Trophoblast cell (in vitro differentiated cells and primary cell): ENCODE measurements at regions not wholly inside any gene's neighbourhood (a gene's known extent, or its start where the extent isn't known, plus 50 kb on each side); places are given as distances from the start of the nearest gene placed in this dataset.

Source experiments
- DNase-seq, 2 donors: peaks; one replicate each; pipeline ENCODE4 v3.0.0-alpha.2; 2016
- H2AFZ ChIP-seq: 2 replicates; pipeline ENCODE4 v1.6.1; 2013; ENCODE audit warnings: low read length, moderate library complexity, mild to moderate bottlenecking; ENCODE audit not compliant: insufficient read depth, poor library complexity
- H2AK5ac ChIP-seq: 2 replicates; pipeline ENCODE4 v1.6.1; 2013; ENCODE audit warnings: mild to moderate bottlenecking, low read length
- H2BK120ac ChIP-seq: 2 replicates; pipeline ENCODE4 v1.6.1; 2013; ENCODE audit warnings: low read length, mild to moderate bottlenecking, moderate library complexity; ENCODE audit not compliant: insufficient read depth, poor library complexity
- H2BK12ac ChIP-seq: 2 replicates; pipeline ENCODE4 v1.6.1; 2013; ENCODE audit warnings: mild to moderate bottlenecking, low read length, moderate library complexity
- H2BK5ac ChIP-seq: 2 replicates; pipeline ENCODE4 v1.6.1; 2013; ENCODE audit warnings: low read length, low read depth, moderate library complexity, mild to moderate bottlenecking; ENCODE audit not compliant: poor library complexity
- H3K14ac ChIP-seq: 2 replicates; pipeline ENCODE4 v1.6.1; 2013; ENCODE audit warnings: mild to moderate bottlenecking, low read length
- H3K18ac ChIP-seq: 2 replicates; pipeline ENCODE4 v1.6.1; 2013; ENCODE audit warnings: mild to moderate bottlenecking, low read length
- H3K23ac ChIP-seq: 2 replicates; pipeline ENCODE4 v1.6.1; 2013; ENCODE audit warnings: low read length
- H3K27ac ChIP-seq: 2 replicates; pipeline ENCODE4 v1.5.1; 2013; ENCODE audit warnings: low read depth, mild to moderate bottlenecking, inconsistent platforms, low read length, moderate library complexity
- H3K27me3 ChIP-seq: 2 replicates; pipeline ENCODE4 v1.6.1; 2013; ENCODE audit warnings: inconsistent platforms, mild to moderate bottlenecking, low read length, moderate library complexity; ENCODE audit not compliant: insufficient read depth
- H3K36me3 ChIP-seq, 2 experiments: 1 replicate in 1 of 2; 2 replicates in 1 of 2; pipeline ENCODE4 v1.6.1; 2013; ENCODE audit warnings: low read length in 2 of 2, mild to moderate bottlenecking in 2 of 2, moderate library complexity in 1 of 2; ENCODE audit not compliant: insufficient read depth in 2 of 2, control insufficient read depth in 1 of 2
- H3K4ac ChIP-seq: 2 replicates; pipeline ENCODE4 v1.6.1; 2013; ENCODE audit warnings: low read depth, mild to moderate bottlenecking, low read length, moderate library complexity
- H3K4me1 ChIP-seq, 2 experiments: 1 replicate in 1 of 2; 2 replicates in 1 of 2; pipeline ENCODE4 v1.6.1; 2013; ENCODE audit warnings: low read length in 2 of 2, mild to moderate bottlenecking in 2 of 2, moderate library complexity in 1 of 2; ENCODE audit not compliant: insufficient read depth in 2 of 2, control insufficient read depth in 1 of 2
- H3K4me2 ChIP-seq: 2 replicates; pipeline ENCODE4 v1.6.1; 2013; ENCODE audit warnings: inconsistent platforms, mild to moderate bottlenecking, low read length, moderate library complexity
- H3K4me3 ChIP-seq: 2 replicates; pipeline ENCODE4 v1.5.1; 2013; ENCODE audit warnings: mild to moderate bottlenecking, low read depth, low read length, inconsistent platforms
- H3K79me1 ChIP-seq: one replicate; pipeline ENCODE4 v1.6.1; 2013; ENCODE audit warnings: low read length
- H3K79me2 ChIP-seq: 2 replicates; pipeline ENCODE4 v1.6.1; 2013; ENCODE audit warnings: low read length, mild to moderate bottlenecking; ENCODE audit not compliant: control insufficient read depth, insufficient read depth, poor library complexity
- H3K9ac ChIP-seq: 2 replicates; pipeline ENCODE4 v1.6.1; 2013; ENCODE audit warnings: mild to moderate bottlenecking, low read length
- H3K9me3 ChIP-seq: 2 replicates; pipeline ENCODE4 v1.6.1; 2013; ENCODE audit warnings: low read depth, mild to moderate bottlenecking, control low read depth, inconsistent platforms, low read length; ENCODE audit not compliant: insufficient read depth
- H4K12ac ChIP-seq: 2 replicates; pipeline ENCODE4 v1.6.1; 2013; ENCODE audit warnings: low read depth, mild to moderate bottlenecking, low read length, moderate library complexity
- H4K8ac ChIP-seq: 2 replicates; pipeline ENCODE4 v1.6.1; 2013; ENCODE audit warnings: low read depth, mild to moderate bottlenecking, low read length, moderate library complexity
- H4K91ac ChIP-seq: one replicate; pipeline ENCODE4 v1.6.1; 2013; ENCODE audit warnings: low read depth, mild to moderate bottlenecking, low read length, moderate library complexity
- WGBS: extraction: QIAGEN DNeasy Blood & Tissue Kit; methylation state at CpG from one replicate; pipeline ENCODE4 v1.1.7; 2013; ENCODE audit warnings: missing lambda C conversion rate; ENCODE audit not compliant: insufficient read length, insufficient coverage; ENCODE audit errors: extremely low coverage; 5-methylcytosine and 5-hydroxymethylcytosine counted together

GRCh38 chr1:238318294-238319110 lies 427.8 kb upstream of the ZP4 start:
- no peaks in the 10 kb centered on the region for H3K79me2 ChIP-seq
- H3K4me1 ChIP-seq = no peaks in the 10 kb centered on the region
- H2BK12ac ChIP-seq = no peak overlapping the region
- H3K9ac ChIP-seq = no peak overlapping the region
- no peak overlapping the region for H2BK120ac ChIP-seq
- H3K4me3 ChIP-seq = no peak overlapping the region
- H2AK5ac ChIP-seq = no peak overlapping the region
- no peak overlapping the region for H4K91ac ChIP-seq
- no peak overlapping the region for H3K27ac ChIP-seq
- no peaks in the 10 kb centered on the region for H3K79me1 ChIP-seq
- no peak overlapping the region for H3K23ac ChIP-seq
- H3K36me3 ChIP-seq = no peaks in the 10 kb centered on the region
- H4K8ac ChIP-seq = no peak overlapping the region
- no peak overlapping the region for H3K18ac ChIP-seq
- H3K27me3 ChIP-seq = no peaks in the 10 kb centered on the region
- H2BK5ac ChIP-seq = no peak overlapping the region
- H4K12ac ChIP-seq = no peak overlapping the region
- H3K4me2 ChIP-seq = no peak overlapping the region
- H3K4ac ChIP-seq = no peak overlapping the region
- no peak overlapping the region for H2AFZ ChIP-seq
- no peak overlapping the region for H3K14ac ChIP-seq
- DNase-seq = no peak
- no peaks in the 10 kb centered on the region for H3K9me3 ChIP-seq
- WGBS = no CpG with 5 or more reads among the region's 4 CpGs

DNA sequence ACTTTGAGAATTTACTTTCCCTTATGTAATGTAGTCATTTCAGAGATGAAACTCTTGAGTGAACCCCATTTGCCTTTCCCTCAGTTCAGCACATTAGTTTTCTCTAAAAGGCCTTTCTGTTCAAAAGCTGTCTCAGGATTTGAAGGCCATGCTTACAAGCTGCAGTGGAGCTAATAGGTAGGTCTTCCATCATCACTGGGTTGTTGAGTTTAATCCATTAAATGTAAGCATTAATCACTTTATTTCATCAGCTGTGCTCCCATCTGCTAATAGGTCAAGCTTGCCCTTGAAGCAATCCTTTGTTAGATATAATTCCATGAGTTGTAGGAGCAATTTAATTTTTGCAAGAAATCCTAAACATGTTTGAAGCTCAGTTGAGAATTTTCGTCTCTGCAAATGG lies 422.2 kb upstream of the ZP4 start:
- H3K18ac ChIP-seq = no peak overlapping the region
- DNase-seq = no peak
- H3K27ac ChIP-seq = no peak overlapping the region
- H3K4ac ChIP-seq = no peak overlapping the region
- no peak overlapping the region for H4K8ac ChIP-seq
- H3K27me3 ChIP-seq = no peaks in the 10 kb centered on the region
- H4K12ac ChIP-seq = no peak overlapping the region
- H3K23ac ChIP-seq = no peak overlapping the region
- H3K4me3 ChIP-seq = no peak overlapping the region
- no peak overlapping the region for H2AK5ac ChIP-seq
- no peak overlapping the region for H2BK12ac ChIP-seq
- no peak overlapping the region for H3K9ac ChIP-seq
- no peak overlapping the region for H2AFZ ChIP-seq
- no peaks in the 10 kb centered on the region for H3K79me1 ChIP-seq
- H3K9me3 ChIP-seq = no peaks in the 10 kb centered on the region
- no peak overlapping the region for H3K4me2 ChIP-seq
- no peaks in the 10 kb centered on the region for H3K36me3 ChIP-seq
- H3K79me2 ChIP-seq = no peaks in the 10 kb centered on the region
- H2BK5ac ChIP-seq = no peak overlapping the region
- no peak overlapping the region for H2BK120ac ChIP-seq
- no CpG with 5 or more reads among the region's 1 CpG for WGBS
- H3K14ac ChIP-seq = no peak overlapping the region
- H3K4me1 ChIP-seq = no peaks in the 10 kb centered on the region
- no peak overlapping the region for H4K91ac ChIP-seq

GRCh38 chr1:238306411-238306810 lies 415.7 kb upstream of the ZP4 start:
- Histone ChIP-seq H3K9me3 (no peaks in the 10 kb centered on the region), H3K18ac (no peak overlapping the region), H2AFZ (no peak overlapping the region), H2BK12ac (no peak overlapping the region), H2BK5ac (no peak overlapping the region), H4K8ac (no peak overlapping the region), H3K4ac (no peak overlapping the region), H3K36me3 (no peaks in the 10 kb centered on the region), H4K12ac (no peak overlapping the region), H3K79me2 (no peaks in the 10 kb centered on the region), H3K9ac (no peak overlapping the region), H3K79me1 (no peaks in the 10 kb centered on the region), H3K4me3 (no peak overlapping the region), H2BK120ac (no peak overlapping the region), H3K14ac (no peak overlapping the region), H3K27me3 (no peaks in the 10 kb centered on the region), H3K23ac (no peak overlapping the region), H3K4me1 (no peaks in the 10 kb centered on the region), H4K91ac (no peak overlapping the region), H2AK5ac (no peak overlapping the region), H3K4me2 (no peak overlapping the region), H3K27ac (no peak overlapping the region)
- WGBS = no CpG with 5 or more reads among the region's 1 CpG
- no peak for DNase-seq

DNA sequence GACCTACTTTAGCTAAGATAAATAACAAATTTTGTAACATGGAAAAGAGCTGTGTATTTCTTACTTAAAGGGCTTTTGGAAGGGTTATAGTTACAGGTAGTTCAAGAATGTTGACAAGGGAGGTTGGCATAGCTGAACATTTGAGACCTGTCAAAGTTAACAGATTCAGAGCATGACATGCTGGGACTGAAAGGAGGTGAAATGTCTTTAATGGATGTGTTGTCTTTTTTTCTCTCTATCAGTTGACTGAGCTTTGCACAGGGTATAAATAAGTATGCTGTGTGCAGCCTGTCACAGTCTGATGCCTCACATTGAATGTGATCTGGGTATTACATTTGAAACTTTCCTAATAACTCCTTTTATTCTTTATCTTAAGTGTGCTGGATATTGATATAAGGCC lies 411.9 kb upstream of the ZP4 start:
- no peak for DNase-seq
- Histone ChIP-seq H3K4me1 (no peaks in the 10 kb centered on the region), H2BK12ac (no peak overlapping the region), H3K4me2 (no peak overlapping the region), H4K12ac (no peak overlapping the region), H3K9ac (no peak overlapping the region), H2BK120ac (no peak overlapping the region), H3K23ac (no peak overlapping the region), H2BK5ac (no peak overlapping the region), H4K91ac (no peak overlapping the region), H3K9me3 (no peaks in the 10 kb centered on the region), H3K27ac (no peak overlapping the region), H3K79me1 (no peaks in the 10 kb centered on the region), H3K4ac (no peak overlapping the region), H3K4me3 (no peak overlapping the region), H2AK5ac (no peak overlapping the region), H3K14ac (no peak overlapping the region), H3K18ac (no peak overlapping the region), H4K8ac (no peak overlapping the region), H2AFZ (no peak overlapping the region), H3K27me3 (no peaks in the 10 kb centered on the region), H3K36me3 (no peaks in the 10 kb centered on the region), H3K79me2 (no peaks in the 10 kb centered on the region)
